ENCODE measurements at regions not wholly inside any gene's neighbourhood (a gene's known extent, or its start where the extent isn't known, plus 50 kb on each side); places are given as distances from the start of the nearest gene placed in this dataset.

DNA sequence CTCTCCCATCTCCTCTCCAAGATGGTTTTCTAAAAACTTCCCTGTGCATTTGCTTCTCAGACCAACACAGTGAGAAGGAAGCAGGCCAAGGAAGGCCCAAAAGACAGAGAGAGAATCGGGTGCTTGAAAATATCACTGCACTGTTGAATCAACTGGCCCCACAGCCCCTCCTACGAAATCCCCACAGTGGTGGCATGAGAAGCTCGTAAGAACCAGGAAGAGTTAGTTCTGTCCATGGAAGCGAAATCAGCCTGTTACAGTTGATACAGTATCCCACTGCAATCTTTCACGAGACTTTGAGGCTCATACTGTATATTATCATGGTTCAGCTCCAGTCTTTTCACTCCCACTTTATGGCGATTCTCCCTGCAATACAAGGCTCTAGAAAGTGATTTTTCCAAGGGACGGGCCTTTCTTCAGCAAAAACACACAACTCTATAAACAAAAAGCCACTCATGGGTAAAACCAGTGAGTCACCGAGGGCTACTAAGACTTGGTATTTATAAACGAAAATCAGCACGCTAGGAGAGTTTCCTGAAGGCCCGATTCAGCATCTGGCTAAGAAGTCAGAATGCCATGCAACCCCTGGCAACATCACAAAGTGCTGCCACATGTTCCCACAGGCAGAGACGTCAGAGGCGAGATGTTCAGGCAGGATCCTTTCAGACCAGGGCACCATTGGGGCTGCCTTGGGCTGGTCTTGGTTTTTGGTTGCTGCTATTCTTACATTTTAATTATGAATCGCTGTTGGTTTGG, 185.7 kb downstream of the IRX5 start:
- DNase-seq (ENCODE audit: low spot score), result no peak

DNA sequence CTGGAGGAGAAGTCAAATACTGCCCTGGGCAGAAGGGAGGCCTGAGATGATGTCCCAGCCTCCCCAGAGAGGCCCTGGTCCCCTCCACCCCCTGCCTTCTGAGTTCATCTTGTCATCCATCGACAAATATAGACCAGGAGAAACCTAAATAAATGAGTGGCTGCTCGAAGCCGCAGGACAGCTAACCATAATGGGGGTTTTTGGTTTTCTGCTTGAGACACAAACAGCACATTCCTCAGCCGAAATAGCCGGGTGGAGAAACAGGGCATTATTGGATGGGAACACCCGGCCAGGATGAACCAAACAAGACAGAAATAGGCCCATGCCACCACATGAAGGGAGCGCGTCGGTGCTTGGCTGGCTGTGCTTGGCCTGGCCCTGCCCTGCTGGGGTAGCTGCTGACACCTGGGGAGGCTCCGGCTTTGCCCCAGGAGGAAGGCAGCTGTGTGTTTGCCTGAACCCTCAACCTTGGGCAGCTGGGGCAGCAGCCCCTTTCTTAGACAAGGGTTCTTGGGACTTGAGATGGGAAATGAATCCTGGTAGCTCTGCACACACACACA, 188.1 kb downstream of the IRX5 start:
- no peak for DNase-seq (ENCODE audit: low spot score)

- DNase-seq (ENCODE audit: low spot score), result peak; percentile 4
These were observed 189.7 kb downstream of the IRX5 start for GRCh38 chr16:55120408-55120807.

GRCh38 chr16:55120826-55121225, 190.2 kb downstream of the IRX5 start:
- no peak for DNase-seq (ENCODE audit: low spot score)

DNA sequence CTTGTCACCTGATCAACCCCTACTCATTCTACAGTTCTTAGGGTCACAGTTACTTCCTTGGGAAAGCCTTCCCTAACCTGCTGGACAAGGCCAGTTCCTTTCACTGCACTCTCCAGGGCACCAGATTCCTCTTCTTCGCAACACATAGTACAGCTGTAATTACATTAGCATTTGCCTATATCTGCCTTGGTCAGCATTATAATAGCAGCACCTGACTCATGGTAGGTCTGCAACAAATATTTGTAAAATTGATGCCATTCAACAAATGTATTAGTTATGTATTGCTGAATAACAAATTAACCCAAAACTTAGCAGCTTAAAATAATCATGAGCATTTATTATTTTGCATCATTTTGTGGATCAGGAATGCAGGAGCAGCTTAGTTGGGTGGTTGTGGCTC, 193.0 kb downstream of the IRX5 start:
- DNase-seq (ENCODE audit: low spot score), result no peak

GRCh38 chr16:55125818-55126385, 195.2 kb downstream of the IRX5 start:
- no peak for DNase-seq (ENCODE audit: low spot score)

- DNase-seq (ENCODE audit: low spot score), result no peak
These were observed 195.8 kb downstream of the IRX5 start for GRCh38 chr16:55126456-55126855.

- DNase-seq (ENCODE audit: low spot score), result no peak
These were observed 193.5 kb upstream of the IRX6 start for GRCh38 chr16:55130456-55130855.

GRCh38 chr16:55130911-55131310, 193.1 kb upstream of the IRX6 start:
- no peak for DNase-seq (ENCODE audit: low spot score)

DNA sequence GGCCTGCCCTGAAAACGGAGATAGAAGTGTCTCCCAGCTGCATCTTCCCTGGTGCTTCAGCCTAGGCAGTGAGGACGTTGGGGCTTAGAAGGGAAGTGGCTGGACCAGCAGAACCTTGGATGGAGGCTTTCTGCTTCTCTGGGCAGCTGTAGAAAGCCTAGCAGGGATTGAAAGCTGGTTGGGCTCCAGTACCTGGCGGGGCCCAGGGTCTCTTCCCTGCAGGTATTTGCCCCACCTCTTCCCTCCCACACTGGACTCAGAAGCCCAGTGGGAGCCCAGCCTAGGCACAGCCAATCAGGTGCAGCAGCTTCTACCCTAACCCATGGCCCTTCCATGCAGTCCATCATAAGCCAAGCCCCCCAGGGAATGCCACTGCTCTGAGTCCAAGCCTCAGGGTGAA, 190.3 kb upstream of the IRX6 start:
- no peak for DNase-seq (ENCODE audit: low spot score)

- DNase-seq (ENCODE audit: low spot score), result no peak
These were observed 187.4 kb upstream of the IRX6 start for GRCh38 chr16:55136356-55137150.

DNA sequence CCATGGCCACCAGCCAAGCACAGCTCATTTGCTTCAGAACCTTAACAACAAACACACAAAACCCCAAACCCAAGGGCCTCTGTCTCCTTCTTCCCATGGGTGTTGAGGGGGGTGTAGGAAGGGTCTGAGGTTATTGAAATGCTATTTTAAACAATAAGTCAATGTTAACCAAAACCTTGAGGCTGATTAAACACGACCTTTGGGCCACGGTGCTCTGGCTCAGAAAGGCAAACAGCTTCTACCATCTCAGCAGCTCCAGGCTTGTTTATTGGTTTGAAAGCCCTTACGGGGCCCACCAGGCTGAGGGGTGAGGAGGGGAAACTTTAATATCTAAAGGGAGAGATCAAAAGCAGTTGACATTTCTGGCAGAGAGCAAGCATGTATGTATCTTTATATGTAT, 185.7 kb upstream of the IRX6 start:
- no peak for DNase-seq (ENCODE audit: low spot score)

DNA sequence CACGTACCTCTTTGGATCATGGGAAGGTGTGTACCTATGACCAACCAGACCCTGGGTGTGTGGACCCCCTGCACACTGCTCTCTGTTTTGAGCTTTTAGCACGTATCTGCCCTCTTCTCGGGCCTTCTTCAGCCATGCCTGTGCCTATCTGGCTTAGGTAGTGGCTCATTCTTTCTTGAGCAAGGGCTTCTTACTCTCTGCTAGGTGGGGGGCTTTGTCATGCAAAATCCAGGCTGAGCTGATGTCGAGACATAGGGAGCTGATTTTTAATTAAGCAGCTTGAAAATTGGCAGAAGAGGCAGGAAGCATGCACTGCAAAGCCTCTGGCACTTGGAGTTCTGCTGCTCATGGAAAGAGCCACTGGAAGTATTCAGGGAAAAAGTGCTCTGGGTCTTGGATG, 181.6 kb upstream of the IRX6 start:
- DNase-seq (ENCODE audit: low spot score), result no peak

DNA sequence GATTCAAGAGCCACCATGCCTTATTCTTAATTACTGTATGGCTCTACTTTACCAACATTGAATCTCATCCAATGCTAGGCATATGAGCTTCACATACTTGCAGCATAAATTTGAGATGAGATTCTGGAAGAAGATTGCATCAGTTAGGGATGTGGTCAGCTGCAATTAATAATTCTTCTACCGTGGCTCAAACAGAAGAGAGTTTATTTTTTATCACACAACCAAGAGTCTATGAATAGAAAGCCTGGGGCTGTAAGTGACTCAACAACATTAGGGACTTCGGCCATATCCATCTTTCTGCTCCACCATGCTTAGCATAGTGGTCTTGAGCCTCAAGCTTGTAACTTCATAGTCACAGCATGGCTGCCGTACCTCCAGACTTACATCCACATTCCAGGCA, 179.4 kb upstream of the IRX6 start:
- no peak for DNase-seq (ENCODE audit: low spot score)

DNA sequence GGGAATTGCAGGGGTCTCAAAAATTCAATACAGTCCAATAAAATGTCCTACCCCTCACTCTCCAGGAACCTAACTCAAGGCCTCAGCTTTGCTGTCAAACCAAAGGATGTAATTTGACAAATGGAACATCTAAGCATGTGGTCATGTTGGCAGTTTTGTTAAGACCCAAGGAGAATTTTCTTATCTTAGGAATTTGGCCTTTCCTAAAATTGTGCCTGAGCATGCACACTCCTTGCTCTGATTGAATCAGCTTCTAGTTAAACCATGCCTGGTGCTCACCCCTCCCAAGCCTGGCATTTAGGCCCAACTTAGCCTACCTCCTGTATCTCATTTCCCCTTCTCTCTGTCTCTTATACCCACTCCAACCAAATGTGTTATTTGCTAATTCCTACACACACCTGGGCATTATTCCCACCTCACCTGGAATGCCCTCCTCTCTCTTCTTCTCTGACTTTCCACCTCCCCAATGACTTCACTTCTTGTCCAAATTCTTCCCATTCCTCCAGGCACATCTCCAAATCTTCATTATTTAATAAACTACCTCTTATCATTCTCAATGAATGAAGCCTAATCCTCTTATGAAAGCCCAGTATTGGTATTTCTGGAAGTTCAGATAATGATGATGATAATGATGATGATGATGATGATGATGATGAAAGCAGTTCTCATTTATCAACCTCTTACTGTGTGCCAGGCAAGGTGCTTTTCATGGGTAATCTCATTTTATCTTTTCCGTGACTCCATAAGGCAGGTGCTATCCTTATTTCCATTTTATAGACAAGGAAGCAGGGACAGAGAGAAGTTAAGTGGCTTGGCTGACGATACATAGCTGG, 178.0 kb upstream of the IRX6 start:
- DNase-seq (ENCODE audit: low spot score), result no peak

- DNase-seq (ENCODE audit: low spot score), result no peak
These were observed 177.0 kb upstream of the IRX6 start for GRCh38 chr16:55146966-55147365.

- no peak for DNase-seq (ENCODE audit: low spot score)
These were observed 176.6 kb upstream of the IRX6 start for GRCh38 chr16:55147396-55147795.

DNA sequence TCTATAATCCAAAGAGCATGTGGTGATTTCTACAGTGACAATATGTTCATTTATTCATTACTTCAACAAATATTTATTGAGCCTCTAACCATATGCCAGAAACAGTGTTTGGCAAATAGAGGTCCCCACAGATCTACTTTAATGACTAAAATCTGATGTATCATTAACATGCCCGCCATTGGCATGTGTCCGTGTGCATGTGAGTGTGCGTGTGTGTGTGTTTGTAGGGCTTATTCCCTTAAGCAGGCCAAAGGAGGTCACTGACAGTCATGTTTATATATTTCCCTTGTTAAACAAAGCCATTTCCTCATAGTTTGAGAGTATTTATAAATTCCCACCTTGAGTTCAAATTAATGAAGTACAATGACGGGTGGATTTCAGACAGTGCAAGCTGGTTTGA, 174.4 kb upstream of the IRX6 start:
- no peak for DNase-seq (ENCODE audit: low spot score)

DNA sequence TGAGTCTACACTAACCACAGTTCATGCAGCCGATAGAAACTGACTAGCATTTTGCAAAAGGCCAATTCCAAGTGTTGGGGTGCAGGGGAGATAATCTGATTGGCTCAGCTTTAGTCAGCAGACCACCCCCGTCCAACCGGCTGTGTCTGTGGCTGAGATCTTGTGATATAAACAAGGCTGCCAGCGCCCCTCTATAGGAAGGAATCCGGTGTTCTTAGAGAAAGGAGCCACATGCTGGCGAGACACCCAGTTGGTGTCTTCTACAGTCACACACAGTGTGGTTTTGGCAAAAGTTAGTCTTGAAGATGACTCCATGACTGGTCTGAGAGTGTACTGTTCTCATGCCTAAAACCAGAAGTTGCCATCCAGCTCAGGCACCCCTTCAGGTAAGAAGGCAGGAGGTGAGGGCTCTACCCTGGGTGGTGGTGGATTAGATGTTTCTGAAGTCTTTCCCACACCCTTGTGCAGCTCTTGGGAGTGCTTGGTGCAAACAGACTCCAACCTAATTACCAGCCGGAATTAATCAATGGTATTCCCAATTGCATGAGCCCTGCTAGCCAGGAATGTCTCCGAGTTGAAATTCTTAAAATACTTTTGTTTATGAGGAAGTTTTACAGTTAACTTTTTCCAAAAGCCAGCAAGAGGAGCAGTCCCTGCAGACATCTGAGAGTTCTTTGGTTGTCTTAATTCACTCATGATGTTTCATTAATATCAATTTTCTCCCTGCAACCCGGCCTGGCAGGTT, 172.3 kb upstream of the IRX6 start:
- DNase-seq (ENCODE audit: low spot score), result no peak

GRCh38 chr16:55152875-55153390, 171.1 kb upstream of the IRX6 start:
- DNase-seq (ENCODE audit: low spot score), result no peak

- DNase-seq (ENCODE audit: low spot score), result no peak
These were observed 169.7 kb upstream of the IRX6 start for GRCh38 chr16:55154262-55154661.
